K562 (cell line): ENCODE measurements at regions not wholly inside any gene's neighbourhood (a gene's known extent, or its start where the extent isn't known, plus 50 kb on each side); places are given as distances from the start of the nearest gene placed in this dataset.

Experiments
- ATAC-seq: fragments of 200-7000 bp; cut with Tn5 transposase; 3 replicates; pipeline ENCODE4 v1.9.1; 2020; ENCODE audit warnings: moderate library complexity
- BruUV-seq: library from RNA; stranded (reverse); fragments of 400-500 nt; replicated peaks from 2 replicates; lab custom pipeline; 2021; lab: Mats Ljungman, UMichigan
- CTCF ChIA-PET: fragments of 300-600 bp; formaldehyde crosslinking; extraction: SDS; loops from one replicate; lab custom pipeline; 2021; ENCODE audit warnings: low intra/inter-chr PET ratio; lab: Yijun Ruan, JAX
- POLR2A ChIA-PET: fragments of 300-600, 350-650 bp; sonication (Branson Sonifier 250); formaldehyde crosslinking; extraction: SDS; loops from one replicate; lab custom pipeline; 2021; ENCODE audit warnings: antibody characterized with exemption, inconsistent platforms; lab: Yijun Ruan, JAX
- DNase-seq, 4 experiments: peaks; one replicate each; pipeline versions ENCODE4 v3.0.0 to v3.0.0-alpha.2; 2011 to 2018; ENCODE audit warnings: low spot score in 3 of 4, mixed read lengths in 3 of 4; ENCODE audit errors: extremely low read depth in 1 of 4
- FAIRE-seq: peaks from 2 replicates; lab custom pipeline; 2011; peaks lifted over from hg19 to GRCh38; lab: Jason Lieb, UNC
- H2AFZ ChIP-seq: 2 replicates; pipeline ENCODE4 v1.6.0; 2011; ENCODE audit warnings: low read depth, low read length, control low read depth, inconsistent platforms
- H3K27ac ChIP-seq: fragments of 200-600 bp; 3 replicates; pipeline ENCODE4 v1.8.0; 2011; ENCODE audit warnings: low read depth, mild to moderate bottlenecking, control low read depth, inconsistent platforms, low read length, moderate library complexity, mixed read lengths; ENCODE audit errors: extremely low read depth
- H3K27me3 ChIP-seq, 2 experiments: fragments of 300-600 bp in 1 of 2; 2 replicates in 1 of 2; 3 replicates in 1 of 2; pipeline versions ENCODE4 v1.6.0 to v1.8.0; 2011; ENCODE audit warnings: inconsistent platforms in 2 of 2, low read length in 2 of 2, mild to moderate bottlenecking in 1 of 2, mixed read lengths in 1 of 2, moderate library complexity in 1 of 2; ENCODE audit not compliant: control insufficient read depth in 2 of 2, insufficient read depth in 2 of 2
- H3K36me3 ChIP-seq: fragments of 300-600 bp; 3 replicates; pipeline ENCODE4 v1.8.0; 2011; ENCODE audit warnings: mild to moderate bottlenecking, low read length, inconsistent platforms; ENCODE audit not compliant: control insufficient read depth, insufficient read depth
- H3K4me1 ChIP-seq, 2 experiments: fragments of 200-600 bp in 1 of 2; replicated peaks in 1 of 2; 2 replicates in 1 of 2; 3 replicates in 1 of 2; pipeline versions ENCODE4 v1.5.1 to v1.8.0; 2011; ENCODE audit warnings: inconsistent platforms in 2 of 2, low read length in 2 of 2, mild to moderate bottlenecking in 1 of 2, mixed read lengths in 1 of 2, moderate library complexity in 1 of 2; ENCODE audit not compliant: control insufficient read depth in 2 of 2, insufficient read depth in 2 of 2
- H3K4me2 ChIP-seq: 2 replicates; pipeline ENCODE4 v1.6.1; 2011; ENCODE audit warnings: low read length, control low read depth, inconsistent platforms, mixed read lengths; ENCODE audit not compliant: insufficient read depth
- H3K4me3 ChIP-seq: fragments of 200-600 bp; sonication (generic), shearing (Covaris generic); 2 replicates; pipeline ENCODE4 v1.5.1; 2016; ENCODE audit warnings: control low read depth, inconsistent platforms
- H3K79me2 ChIP-seq: fragments of 200-600 bp; 3 replicates; pipeline ENCODE4 v1.8.0; 2011; ENCODE audit warnings: low read length, inconsistent platforms; ENCODE audit not compliant: control insufficient read depth, insufficient read depth
- H3K9ac ChIP-seq, 2 experiments: 2 replicates each; pipeline versions ENCODE4 v1.6.0 to v1.6.1; 2011; ENCODE audit warnings: low read depth in 2 of 2, low read length in 2 of 2, control low read depth in 1 of 2, inconsistent platforms in 1 of 2, mild to moderate bottlenecking in 1 of 2, mixed read lengths in 1 of 2; ENCODE audit not compliant: insufficient read depth in 1 of 2
- H3K9me1 ChIP-seq: one replicate; pipeline ENCODE4 v1.6.0; 2011; ENCODE audit warnings: inconsistent platforms, mild to moderate bottlenecking, low read length, moderate library complexity; ENCODE audit not compliant: control insufficient read depth, insufficient read depth
- H3K9me3 ChIP-seq: replicated peaks from 2 replicates; pipeline ENCODE4 v1.5.1; 2011; ENCODE audit warnings: low read depth, low read length, inconsistent platforms; ENCODE audit not compliant: control insufficient read depth, insufficient read depth
- H4K20me1 ChIP-seq: replicated peaks from 2 replicates; pipeline ENCODE4 v1.6.1; 2011; ENCODE audit warnings: low read length, inconsistent platforms, mixed read lengths; ENCODE audit not compliant: control insufficient read depth, insufficient read depth
- ARID1B ChIP-seq: fragments of 450-650 bp; IDR thresholded peaks from 2 replicates; pipeline ENCODE4 v1.6.1; 2016; ENCODE audit warnings: antibody characterized with exemption, mild to moderate bottlenecking, inconsistent platforms
- ATF6 ChIP-seq: sonication (generic); formaldehyde crosslinking; IDR thresholded peaks from 2 replicates; pipeline ENCODE4 v1.4.0; 2020; ENCODE audit warnings: mild to moderate bottlenecking, missing genetic modification reagents
- HIVEP1 ChIP-seq: fragments of 250-450 bp; sonication (Bioruptor Pico); IDR thresholded peaks from 2 replicates; pipeline ENCODE4 v1.4.0; 2020; ENCODE audit warnings: mild to moderate bottlenecking
- MCM2 ChIP-seq: fragments of 450-650 bp; IDR thresholded peaks from 2 replicates; pipeline ENCODE4 v1.6.1; 2017; ENCODE audit warnings: low read depth, mild to moderate bottlenecking
- NONO ChIP-seq, 2 experiments: fragments of 200-400 bp in 1 of 2; fragments of 450-650 bp in 1 of 2; formaldehyde crosslinking in 1 of 2; IDR thresholded peaks; 2 replicates each; pipeline ENCODE4 v1.6.1; 2017; ENCODE audit warnings: low read depth in 2 of 2, mild to moderate bottlenecking in 2 of 2, moderate library complexity in 2 of 2, low read length in 1 of 2
- POLR2B ChIP-seq: fragments of 450-650 bp; IDR thresholded peaks from 2 replicates; pipeline ENCODE4 v1.6.1; 2018; ENCODE audit warnings: low read depth; ENCODE audit not compliant: partially characterized antibody
- RUNX1 ChIP-seq: sonication (generic); IDR thresholded peaks from 2 replicates; pipeline ENCODE4 v1.6.1; 2016; ENCODE audit warnings: antibody characterized with exemption, low read depth
- ZBTB2 ChIP-seq: fragments of 450-650 bp; IDR thresholded peaks from 2 replicates; pipeline ENCODE4 v1.6.1; 2016; ENCODE audit warnings: antibody characterized with exemption
- ZNF512 ChIP-seq: IDR thresholded peaks from 2 replicates; pipeline ENCODE4 v1.6.1; 2016; ENCODE audit warnings: missing genetic modification characterization, missing compliant biosample characterization
- ZNF584 ChIP-seq: fragments of 200-800 bp; sonication (Bioruptor generic); IDR thresholded peaks from 2 replicates; pipeline ENCODE4 v1.6.1; 2016; ENCODE audit warnings: low read depth, mild to moderate bottlenecking, missing genetic modification characterization, missing compliant biosample characterization
- ZNF778 ChIP-seq: fragments of 450-650 bp; formaldehyde crosslinking; IDR thresholded peaks from 2 replicates; pipeline ENCODE4 v1.4.0; 2020; ENCODE audit warnings: mild to moderate bottlenecking, moderate library complexity
- WGBS: fragments of 100-300 bp; shearing (Covaris generic); methylation state at CpG from one replicate; pipeline ENCODE4 v1.1.6; 2016; ENCODE audit warnings: low coverage, mixed read lengths; ENCODE audit not compliant: insufficient coverage; ENCODE audit errors: missing lambda C conversion rate; 5-methylcytosine and 5-hydroxymethylcytosine counted together
- in situ Hi-C: fragments of 300-500 bp; cut with MboI; formaldehyde crosslinking; loops from 4 replicates; pipeline ENCODE4 v1.15.0; 2018; ENCODE audit warnings: inconsistent platforms, mixed read lengths
- intact Hi-C: fragments of 100-400 bp; cut with micrococcal nuclease; formaldehyde crosslinking; loops from 2 replicates; pipeline ENCODE4 v1.14.2; 2022

GRCh38 chr5:166992108-166992507 lies 1299.3 kb upstream of the WWC1 start:
- intact Hi-C loops = no loop called here
- no peak for FAIRE-seq

More at GRCh38 chr5:166992108-166992507, 1299.3 kb upstream of the WWC1 start:
- no peaks in the 10 kb centered on the region for H4K20me1 ChIP-seq
- H2AFZ ChIP-seq = no peak overlapping the region
- no peaks in the 10 kb centered on the region for H3K9me3 ChIP-seq
- H3K4me1 ChIP-seq = no peaks in the 10 kb centered on the region
- DNase-seq (no peak), ATAC-seq (no peak)
- WGBS = 0% methylated on average over 2 of the region's 2 CpGs
- BruUV-seq = no TSS peak
- no peak overlapping the region for H3K27ac ChIP-seq
- H3K9ac ChIP-seq = no peak overlapping the region
- no peaks in the 10 kb centered on the region for H3K27me3 ChIP-seq
- no peaks in the 10 kb centered on the region for H3K9me1 ChIP-seq
- no peaks in the 10 kb centered on the region for H3K79me2 ChIP-seq
- TF ChIP-seq ZBTB2 (no peak), RUNX1 (no peak), MCM2 (no peak), ZNF584 (CRISPR knock-in tag) (no peak), ZNF778 (no peak), NONO (IDR thresholded peaks at IDR 0.05; ENCODE audit: low read depth in 2 of 2, low read length in 1 of 2) (no peak), ZNF512 (no peak), POLR2B (no peak), ARID1B (no peak), ATF6 (CRISPR knock-in tag) (no peak), HIVEP1 (CRISPR knock-in tag) (no peak)
- POLR2A ChIA-PET = no interaction called here
- H3K36me3 ChIP-seq = no peaks in the 10 kb centered on the region
- no peak overlapping the region for H3K4me3 ChIP-seq
- CTCF ChIA-PET = no interaction called here
- H3K4me2 ChIP-seq = no peak overlapping the region
- in situ Hi-C loops = no loop called here
